T follicular helper cell (primary cell): ENCODE measurements at regions not wholly inside any gene's neighbourhood (a gene's known extent, or its start where the extent isn't known, plus 50 kb on each side); places are given as distances from the start of the nearest gene placed in this dataset.
"Not testable (repeated sequence)": the region's sequence is repeated elsewhere in the genome, so short reads cannot be mapped to it uniquely, and the experiment has no call there.

Experiments
- DNase-seq: peaks from one replicate; pipeline ENCODE4 v3.0.0-alpha.2; 2020; ENCODE audit warnings: low read depth

DNA sequence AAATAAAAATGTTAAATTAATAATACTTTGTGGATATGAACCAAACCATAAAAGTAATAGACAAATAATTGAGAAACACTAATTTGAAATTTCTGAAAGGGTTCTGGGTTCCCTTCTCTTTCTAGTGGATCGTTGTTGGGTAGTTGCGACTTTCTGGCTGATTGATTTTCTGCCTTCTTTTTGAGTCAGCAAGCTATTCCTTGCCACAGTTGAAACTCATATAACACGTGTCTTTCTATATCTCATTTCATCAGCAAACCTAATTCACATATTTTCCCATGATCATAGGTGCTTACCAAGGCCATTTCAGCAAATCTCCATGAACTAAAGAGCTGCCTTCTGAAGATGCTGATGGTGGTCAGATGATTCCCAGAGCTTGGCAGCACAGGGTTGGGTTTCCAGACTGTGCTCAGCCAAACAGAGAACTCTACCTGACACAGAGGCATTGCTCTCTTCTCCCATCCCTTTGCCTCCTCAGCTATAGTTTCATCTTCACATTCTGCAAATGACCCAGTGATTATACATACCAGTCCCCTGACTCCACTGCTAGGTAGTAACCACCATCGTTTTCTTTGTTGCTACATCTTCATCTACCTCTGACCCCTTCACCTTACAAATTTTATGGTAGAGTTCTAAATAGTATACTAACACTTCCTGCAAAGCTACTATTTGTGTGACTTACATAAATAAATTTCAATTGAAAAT, 383.9 kb upstream of the DPH6 start:
- DNase-seq = no peak

DNA sequence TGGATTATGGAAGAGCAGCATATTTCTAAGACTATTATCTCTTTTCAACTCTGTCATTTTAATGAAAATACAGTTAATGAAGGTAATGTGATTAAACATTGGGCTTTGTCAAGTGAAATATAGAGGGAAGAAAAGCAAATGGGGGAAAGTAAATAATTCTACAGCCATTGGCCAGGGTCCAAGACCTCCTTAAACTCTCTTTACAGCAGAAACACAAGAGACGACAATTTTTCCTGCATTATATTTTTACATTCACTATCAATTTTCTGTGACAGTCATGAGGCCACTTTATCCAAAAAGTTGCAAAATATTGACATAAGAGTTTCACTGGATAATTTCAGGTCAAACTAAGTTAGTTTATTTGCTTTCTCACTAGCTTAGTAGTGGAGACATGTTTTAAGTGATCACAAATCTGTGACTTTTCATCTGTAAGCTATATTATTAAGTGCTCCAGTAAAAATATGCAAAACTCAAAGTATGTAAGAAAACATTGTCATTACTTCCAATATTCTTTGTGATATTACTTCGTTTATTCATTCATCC, 385.9 kb upstream of the DPH6 start:
- DNase-seq = no peak

DNA sequence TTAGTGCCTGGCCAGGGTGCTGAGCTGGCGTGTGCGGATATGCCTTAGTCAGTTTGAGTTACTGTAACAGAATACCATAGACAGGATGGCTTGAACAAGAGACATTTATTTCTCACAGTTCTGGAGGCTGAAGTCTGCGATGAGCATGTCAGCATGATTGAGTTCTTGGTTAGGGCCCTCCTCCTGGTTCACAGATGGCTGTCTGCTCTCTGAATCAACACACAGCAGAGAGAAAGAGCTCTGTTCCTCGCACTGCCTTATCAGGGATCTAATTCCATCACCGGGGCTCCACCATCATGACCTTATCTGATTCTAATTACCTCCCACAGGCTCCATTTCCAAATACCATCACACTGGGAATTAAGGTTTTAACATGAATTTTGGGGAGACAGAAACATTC, 386.6 kb upstream of the DPH6 start:
- no peak for DNase-seq

DNA sequence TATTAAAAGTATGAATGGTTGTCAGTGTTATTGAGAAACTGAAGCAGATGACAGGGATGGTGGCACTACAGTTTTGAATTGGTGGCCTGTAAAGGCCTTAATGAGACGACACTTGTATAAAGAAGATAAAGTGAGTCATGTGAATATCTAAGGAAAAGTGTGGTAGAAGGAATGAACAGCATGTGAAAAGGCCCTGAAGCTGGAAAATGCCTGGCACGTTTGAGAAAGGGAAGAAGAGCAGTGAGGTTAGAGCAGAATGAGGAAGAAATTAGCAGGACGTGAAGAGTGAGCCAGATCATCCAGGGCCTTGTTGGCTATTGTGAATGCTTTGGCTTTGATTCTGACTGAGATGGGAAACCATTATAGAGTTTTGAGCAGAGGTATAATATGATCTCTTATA, 387.6 kb upstream of the DPH6 start:
- DNase-seq = no peak

DNA sequence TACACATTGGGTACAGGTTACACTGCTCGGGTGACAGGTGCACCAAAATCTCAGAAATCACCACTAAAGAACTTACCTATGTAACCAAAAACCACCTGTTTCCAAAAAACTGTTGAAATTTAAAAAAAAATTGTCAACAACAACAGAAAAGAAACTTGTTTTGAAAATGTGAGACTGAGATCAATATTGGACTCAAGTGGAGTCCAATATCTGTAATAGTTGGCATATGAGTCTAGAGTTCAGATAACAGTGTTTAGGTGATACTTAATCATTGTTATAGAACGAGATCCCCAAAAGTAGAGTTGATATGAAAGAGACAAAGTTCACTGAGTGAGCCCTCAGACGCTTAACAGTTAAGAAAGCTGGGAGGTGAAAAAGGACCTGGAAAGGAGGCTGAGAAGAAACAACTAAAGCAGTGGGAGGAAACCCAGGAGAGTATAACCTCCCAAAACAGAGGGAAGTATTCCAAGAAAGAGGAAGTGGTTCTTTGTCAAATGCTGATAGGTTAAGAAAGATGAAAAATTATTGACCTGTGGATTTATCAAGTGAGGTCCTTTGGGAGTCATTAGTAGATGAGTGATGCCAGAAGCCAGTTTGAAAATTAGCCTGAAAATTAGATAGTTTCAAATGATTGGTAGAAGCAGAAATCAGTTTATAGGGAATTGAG, 388.6 kb upstream of the DPH6 start:
- no peak for DNase-seq

DNA sequence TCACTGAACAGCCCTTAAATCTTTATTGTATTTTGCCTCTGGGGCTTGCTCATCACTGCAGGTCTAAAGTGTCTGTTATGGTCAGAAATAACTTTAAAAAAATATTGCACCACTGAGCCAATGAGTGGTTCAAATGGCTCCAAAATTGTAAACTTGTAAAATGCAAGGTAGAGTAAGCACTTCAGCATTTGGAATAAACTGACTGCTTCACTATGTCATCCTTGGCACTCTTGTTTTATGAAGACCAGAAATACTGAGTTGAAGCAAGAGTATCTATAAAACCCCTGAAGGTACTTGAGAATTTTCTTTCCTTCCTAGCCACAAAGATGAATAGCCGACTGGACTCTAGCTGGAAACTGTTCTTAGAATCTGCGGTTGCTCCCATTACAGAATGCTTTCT, 390.3 kb upstream of the DPH6 start:
- DNase-seq = no peak

DNA sequence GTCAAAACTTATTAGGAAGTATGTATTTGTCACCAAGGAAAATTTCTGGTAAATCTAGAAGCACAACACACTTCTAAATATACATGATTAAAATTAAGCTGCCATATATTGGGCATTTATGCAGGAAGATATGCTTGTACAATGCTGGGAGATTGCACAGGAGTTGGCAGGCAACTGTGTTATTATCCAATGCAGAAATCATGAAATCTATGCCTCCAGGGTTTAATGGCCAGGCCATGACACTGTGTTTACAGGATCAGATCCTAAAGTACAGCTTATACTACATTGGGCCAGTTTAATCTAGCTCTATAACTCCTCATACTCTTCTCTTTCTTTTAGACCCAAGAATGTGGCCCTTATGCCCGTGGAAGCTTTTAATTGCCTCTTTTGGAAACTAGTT, 391.4 kb upstream of the DPH6 start:
- no peak for DNase-seq

DNA sequence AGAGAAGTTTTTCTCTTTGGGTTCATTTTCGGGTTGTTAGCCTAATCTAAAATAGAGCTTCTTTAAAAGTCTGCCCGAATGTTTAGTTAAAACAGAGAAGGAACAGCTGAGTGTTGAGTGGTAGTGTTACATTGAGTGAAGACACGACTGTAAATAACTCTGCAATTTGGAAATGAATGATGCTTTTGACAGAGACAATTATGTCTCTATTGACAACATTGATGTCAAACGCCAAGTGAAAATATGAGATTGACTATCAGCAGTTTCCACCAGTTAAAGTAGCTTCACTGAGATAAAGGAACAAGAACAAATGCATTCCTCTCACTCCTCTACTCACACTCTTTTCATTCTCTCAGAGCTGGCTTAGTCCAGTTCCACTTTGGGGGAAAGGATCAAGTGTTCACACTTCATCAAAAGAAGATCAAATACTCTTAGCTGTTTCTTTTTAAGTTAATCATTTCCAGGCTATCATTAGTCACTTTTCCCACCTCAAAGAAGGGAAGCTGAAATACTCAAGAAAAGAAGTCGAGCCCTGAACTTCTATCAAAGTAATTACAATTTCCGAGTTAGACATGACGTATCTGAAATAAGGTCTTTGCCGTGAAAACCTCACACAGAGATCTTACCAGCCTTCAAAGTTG, 399.1 kb upstream of the DPH6 start:
- DNase-seq = no peak

DNA sequence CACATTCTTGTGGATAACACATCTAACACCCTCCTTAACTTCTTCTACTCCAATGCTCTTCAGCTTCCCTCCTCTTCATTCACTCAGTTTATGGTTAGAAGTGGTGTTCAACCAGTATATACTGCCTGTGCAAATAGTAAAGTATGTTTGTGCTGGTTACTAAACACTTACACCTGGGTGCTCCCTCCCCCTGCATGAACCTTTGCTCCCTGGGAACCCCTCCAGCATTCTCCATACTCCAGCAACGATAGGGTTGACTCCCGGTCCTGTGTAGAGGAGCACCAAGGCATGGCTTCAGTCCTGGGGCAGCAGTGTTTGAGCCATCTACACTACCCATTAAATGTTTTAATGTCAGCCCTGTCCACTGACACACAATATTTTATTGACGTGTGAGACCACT, 407.5 kb upstream of the DPH6 start:
- DNase-seq = no peak

DNA sequence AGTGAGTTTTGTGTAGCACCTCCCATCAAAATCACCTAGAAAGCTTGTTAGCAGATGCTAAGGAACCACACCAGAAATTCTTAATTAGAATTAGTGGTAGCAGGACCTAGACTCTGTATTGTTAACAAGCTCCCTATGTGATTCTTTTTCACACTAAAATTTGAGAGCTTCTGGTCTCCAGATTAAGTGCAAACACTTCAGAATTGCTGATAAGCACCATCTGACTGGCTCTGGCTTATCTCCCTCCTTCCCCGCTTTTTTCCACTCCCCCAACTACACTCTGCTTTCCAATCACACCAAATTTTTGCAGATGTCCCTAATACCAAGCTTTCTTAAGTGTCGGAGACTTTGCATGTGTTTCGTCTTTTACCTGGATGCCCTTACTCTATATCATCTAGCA, 410.1 kb upstream of the DPH6 start:
- no peak for DNase-seq

DNA sequence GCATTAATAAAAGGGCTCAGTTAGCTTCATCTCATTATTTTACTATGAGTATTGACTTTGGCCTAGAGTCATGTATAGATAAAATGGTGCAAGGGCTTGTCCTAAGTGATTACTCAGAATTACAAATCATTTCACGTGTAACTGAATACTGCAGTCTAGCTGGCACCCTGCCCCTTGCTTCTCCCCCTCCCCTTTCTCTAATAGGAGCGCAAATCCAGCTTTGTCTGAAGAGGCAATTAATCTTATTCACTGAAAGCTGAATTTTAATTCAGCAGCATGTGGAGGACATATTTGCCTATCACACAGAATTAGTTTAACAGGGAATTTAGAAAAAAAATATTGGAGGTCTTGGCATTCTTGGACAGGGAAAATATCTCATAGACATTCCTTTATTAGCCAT, 412.1 kb upstream of the DPH6 start:
- DNase-seq = no peak

DNA sequence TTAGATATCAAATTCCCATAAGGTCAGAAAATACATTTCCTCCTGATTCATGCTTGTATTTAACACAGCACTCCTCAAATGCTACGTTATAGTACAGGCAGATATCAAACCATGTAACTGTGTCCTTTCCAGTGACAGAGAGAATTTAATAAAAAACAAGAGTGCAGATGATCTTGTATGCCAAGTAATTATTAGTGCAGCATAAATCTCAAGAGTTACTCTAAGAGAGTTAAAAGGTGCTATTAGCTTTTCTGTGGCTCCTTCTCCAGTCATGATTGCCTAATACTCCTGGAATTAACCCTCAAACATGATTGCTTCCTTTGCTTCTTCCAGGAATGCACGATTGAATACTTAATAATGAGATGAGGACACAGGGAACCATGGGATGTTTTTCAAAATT, 413.0 kb upstream of the DPH6 start:
- no peak for DNase-seq

DNA sequence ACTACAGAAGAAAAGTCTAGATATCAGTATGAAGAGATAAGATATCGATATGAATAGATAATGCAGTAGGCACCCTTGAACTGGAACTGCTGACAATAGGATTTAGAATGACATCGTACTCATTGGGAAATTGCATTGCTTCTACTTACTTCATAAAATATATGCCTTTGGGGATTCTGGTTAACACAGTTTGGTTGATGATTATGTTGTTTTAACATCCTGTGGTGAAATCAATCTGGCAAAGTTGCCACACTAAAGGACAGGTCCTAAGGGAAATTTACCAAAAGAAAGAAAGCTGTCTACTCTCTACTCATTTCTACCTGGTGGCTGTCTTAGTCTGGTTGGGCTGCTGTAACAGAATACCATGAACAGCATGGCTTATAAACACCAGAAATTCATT, 417.4 kb upstream of the DPH6 start:
- no peak for DNase-seq

DNA sequence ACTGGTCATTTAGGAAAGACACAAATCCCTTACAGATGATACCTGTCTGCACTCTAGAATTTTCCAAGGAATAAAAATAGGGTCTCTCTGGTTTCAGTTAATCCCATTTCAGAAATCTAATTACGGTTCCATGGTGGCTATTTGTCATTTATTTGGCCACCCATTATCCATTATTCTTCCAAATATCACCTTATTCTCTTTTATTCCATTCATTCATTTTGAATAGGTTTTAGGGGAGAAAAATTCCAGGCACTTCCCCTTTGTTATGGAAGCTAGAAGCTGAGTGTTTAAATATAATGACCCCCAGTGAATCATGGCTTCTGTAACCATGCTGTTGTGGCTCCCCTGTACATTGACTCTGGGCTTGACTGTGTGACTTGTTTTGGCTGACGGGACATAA, 420.8 kb upstream of the DPH6 start:
- no peak for DNase-seq

DNA sequence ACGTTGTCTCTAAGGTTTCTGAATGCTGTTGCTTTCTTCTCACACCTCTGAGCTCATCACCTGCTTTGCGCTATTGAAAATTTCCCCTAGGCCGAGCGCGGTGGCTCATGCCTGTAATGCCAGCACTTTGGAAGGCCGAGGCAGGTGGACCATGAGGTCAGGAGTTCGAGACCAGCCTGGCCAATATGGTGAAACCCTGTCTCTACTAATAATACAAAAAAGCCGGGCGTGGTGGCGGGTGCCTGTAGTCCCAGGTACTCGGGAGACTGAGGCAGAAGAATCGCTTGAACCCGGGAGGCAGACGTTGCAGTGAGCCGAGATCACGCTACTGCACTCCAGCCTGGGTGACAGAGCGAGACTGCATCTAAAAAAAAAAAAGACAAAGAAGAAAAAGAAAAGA, 422.0 kb upstream of the DPH6 start:
- not testable (repeated sequence) for DNase-seq

DNA sequence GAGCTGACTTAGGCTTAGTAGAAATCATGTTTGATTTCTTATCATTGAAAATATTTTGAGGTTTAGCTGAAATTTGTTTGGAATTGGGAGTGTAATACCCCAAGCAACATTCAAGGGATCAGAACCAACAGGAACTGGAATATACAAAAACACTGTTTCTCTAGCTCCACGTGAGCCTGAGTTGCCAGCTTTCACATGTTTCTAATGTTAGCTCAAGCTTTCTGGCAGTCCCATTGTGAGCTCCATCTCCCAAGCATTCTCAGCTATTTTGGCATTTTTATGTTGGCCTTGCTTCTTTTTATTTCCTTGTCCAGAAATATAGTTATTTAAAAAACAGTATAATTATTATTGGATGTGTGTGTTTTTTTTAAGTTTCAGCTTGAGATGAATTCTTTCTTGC, 427.1 kb upstream of the DPH6 start:
- no peak for DNase-seq

DNA sequence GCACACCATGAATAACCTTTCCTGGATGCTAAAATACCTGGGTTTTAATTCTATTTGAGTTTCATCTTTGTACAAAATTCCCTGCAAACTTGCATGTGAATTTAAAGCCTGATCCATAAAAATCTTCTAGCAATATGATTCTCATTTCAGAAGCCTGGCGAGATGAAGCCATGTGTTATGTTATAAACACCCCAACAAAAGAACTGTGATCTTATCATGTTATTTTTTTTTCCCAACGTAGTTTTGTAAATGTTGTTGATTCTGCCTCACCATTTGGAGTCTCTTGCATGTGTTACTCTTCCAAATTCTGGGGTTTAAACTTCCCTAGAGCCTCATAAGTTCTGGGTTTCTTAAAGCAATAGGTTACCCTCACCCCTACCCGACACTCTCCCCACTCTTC, 428.1 kb upstream of the DPH6 start:
- DNase-seq = no peak

DNA sequence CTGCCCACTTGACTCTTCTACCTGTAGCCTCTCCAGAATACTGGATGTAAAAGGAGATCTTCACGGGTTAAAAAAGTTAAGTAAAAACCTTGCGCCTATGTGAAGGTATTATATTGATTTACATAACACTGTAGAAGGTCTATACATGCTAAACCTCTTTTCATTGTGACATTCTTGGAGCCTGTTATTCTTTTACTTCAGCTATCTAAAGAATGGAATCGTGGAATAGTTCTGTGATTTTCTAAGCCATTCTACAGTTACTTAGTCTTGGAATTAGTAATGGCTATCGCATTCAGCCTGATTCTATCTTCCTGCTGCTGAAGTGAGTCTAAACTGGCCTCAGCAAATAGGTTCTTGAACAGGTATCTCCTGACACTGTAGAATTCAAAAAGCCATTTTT, 430.0 kb upstream of the DPH6 start:
- DNase-seq = no peak

DNA sequence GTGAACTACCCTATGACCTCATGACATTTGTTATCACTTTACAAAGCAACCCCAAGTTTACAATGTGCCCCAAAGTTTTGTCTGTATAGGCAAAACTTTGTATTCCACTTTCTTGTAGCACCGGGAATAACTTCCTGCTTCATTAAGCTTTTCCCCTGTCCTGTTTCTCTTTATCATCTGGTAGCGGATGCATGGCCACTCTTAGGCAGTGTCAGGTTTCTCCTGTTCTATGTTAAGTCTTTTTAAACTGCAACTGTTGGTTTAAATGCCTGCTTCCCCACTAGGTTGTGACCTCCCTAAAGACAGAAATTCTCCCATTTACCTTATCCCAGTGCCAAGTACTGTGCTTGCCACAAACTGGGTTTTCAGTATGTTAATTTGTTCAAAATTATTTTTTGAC, 433.6 kb upstream of the DPH6 start:
- no peak for DNase-seq

DNA sequence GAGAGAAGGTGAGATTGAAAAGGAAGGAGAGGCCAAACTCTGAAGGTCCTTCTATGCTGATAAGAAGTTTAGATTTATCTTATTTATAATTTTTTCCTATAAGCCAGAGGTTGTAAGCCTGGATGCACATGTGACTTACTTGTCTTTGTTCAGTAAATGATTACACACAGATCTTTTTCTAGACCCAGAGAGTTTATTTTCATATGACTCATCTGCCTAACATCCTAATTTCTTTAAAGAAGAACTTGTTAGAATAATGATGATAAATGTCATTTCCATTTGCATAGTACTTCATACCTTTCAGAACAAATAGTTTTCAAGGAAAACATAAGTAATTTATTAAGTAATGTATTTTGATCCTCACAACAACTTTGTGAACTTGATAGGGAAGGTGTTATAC, 434.8 kb upstream of the DPH6 start:
- DNase-seq = no peak

DNA sequence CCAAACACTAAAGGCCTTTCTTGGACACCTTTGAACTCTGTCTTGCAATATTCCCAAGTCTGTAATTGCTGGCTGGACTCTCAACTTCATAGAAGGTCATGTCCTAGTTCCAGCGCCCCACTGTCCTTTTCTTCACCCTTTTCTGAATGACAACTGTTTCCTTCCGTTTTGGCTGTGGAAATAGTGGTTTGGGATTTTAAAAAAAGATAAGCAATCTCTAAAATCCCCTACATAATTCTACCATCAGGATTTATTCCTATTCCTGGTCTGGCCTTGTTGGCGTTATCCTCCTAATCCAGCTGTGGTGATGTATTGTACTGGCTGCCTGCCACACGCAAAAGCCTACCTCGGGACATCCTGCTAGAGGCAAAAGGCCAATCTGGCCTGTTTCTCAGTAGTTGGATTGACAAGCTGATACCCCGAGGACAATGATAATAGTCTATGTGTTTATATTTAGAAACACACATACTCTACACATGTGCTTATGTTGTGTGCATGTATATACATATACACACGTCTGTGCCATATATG, 440.3 kb upstream of the DPH6 start:
- DNase-seq = no peak

DNA sequence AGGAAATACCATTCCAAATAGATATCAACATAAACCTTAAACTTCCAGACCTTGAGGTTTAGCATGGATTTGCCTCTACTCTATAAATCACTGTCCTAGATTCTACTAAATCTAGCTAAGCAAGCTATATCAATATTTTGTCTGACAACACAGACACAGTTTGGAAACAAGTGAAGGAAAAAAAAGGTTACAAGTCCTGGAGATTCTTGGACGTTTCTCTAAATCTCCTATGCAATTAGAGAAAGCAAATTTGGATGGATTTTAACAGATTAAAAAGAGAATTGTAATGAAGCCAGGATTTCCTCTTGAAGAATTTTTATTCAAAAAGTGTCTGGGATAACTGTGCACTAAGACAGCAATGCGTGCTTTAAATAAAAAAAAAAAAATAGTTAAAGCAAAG, 441.1 kb upstream of the DPH6 start:
- DNase-seq = no peak

DNA sequence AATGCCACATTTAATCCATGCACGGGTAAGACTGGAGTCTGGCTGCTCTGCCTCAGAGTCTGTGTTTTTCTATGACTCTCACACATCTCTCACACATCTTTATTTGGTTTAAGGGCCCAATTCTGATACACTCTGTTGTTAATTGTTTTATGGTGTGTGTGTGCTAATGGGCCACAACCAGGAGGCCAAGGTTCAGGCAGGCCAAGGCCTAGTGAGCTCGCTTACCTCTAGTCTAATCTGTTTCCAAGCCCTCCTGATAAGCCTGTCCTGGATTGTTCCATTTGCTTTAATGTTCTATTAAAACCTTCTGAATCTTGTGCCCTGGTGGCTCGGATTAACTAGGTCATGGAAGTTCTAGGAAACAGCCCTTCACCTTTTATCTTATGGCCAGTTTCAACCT, 445.4 kb upstream of the DPH6 start:
- no peak for DNase-seq
